ENCODE measurements at regions not wholly inside any gene's neighbourhood (a gene's known extent, or its start where the extent isn't known, plus 50 kb on each side); places are given as distances from the start of the nearest gene placed in this dataset.

DNA sequence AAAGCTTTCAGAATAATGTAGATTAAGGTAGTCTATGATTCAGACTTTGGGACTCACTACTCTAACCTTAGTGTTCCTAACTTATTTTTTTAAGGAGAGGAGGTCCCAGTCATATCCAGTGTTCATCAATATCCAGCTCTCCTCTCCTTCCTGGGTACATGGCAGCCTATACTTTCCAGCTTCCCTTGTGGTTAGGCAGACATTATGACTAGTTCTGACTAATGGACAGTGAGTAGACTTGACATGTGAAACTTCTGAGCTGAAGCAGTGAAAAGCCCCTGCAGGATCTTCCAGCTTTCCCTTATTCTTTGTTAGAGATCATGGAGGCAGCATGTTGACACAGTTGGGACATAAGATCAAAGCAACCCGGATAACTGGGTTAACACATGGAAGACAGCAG lies 144.2 kb downstream of the PTPRU start:
- DNase-seq: no peak

GRCh38 chr1:29379443-29380073 lies 143.2 kb downstream of the PTPRU start:
- DNase-seq: no peak
